PC-9 (cell line): ENCODE measurements at regions not wholly inside any gene's neighbourhood (a gene's known extent, or its start where the extent isn't known, plus 50 kb on each side); places are given as distances from the start of the nearest gene placed in this dataset.

Experiments
- CTCF ChIP-seq: fragments of 200-600 bp; sonication (generic); conservative IDR thresholded peaks from 2 replicates; pipeline ENCODE4 v1.6.1; 2017; ENCODE audit warnings: mixed run types, antibody characterized with exemption, mild to moderate bottlenecking, moderate library complexity
- EZH2 ChIP-seq: fragments of 200-600 bp; sonication (generic); IDR thresholded peaks from 2 replicates; pipeline ENCODE4 v1.8.0; 2017; ENCODE audit warnings: antibody characterized with exemption, low read depth

- no peak for TF ChIP-seq CTCF
- TF ChIP-seq EZH2, result no peak
Measured at GRCh38 chr4:126341927-126342326, 1027.2 kb downstream of the FAT4 start.
